K562 (cell line): ENCODE measurements at regions not wholly inside any gene's neighbourhood (a gene's known extent, or its start where the extent isn't known, plus 50 kb on each side); places are given as distances from the start of the nearest gene placed in this dataset.
A peak's percentile ranks its signal among the peaks of the same experiment; 100 is the strongest.

Experiments used
- ATAC-seq: fragments of 200-7000 bp; cut with Tn5 transposase; 3 replicates; pipeline ENCODE4 v1.9.1; 2020; ENCODE audit warnings: moderate library complexity
- BruUV-seq: library from RNA; stranded (reverse); fragments of 400-500 nt; replicated peaks from 2 replicates; lab custom pipeline; 2021; lab: Mats Ljungman, UMichigan
- CTCF ChIA-PET: fragments of 300-600 bp; formaldehyde crosslinking; extraction: SDS; loops from one replicate; lab custom pipeline; 2021; ENCODE audit warnings: low intra/inter-chr PET ratio; lab: Yijun Ruan, JAX
- POLR2A ChIA-PET: fragments of 300-600, 350-650 bp; sonication (Branson Sonifier 250); formaldehyde crosslinking; extraction: SDS; loops from one replicate; lab custom pipeline; 2021; ENCODE audit warnings: antibody characterized with exemption, inconsistent platforms; lab: Yijun Ruan, JAX
- DNase-seq, 4 experiments: peaks; one replicate each; pipeline versions ENCODE4 v3.0.0 to v3.0.0-alpha.2; 2011 to 2018; ENCODE audit warnings: low spot score in 3 of 4, mixed read lengths in 3 of 4; ENCODE audit errors: extremely low read depth in 1 of 4
- FAIRE-seq: peaks from 2 replicates; lab custom pipeline; 2011; peaks lifted over from hg19 to GRCh38; lab: Jason Lieb, UNC
- H2AFZ ChIP-seq: 2 replicates; pipeline ENCODE4 v1.6.0; 2011; ENCODE audit warnings: low read depth, low read length, control low read depth, inconsistent platforms
- H3K27ac ChIP-seq: fragments of 200-600 bp; 3 replicates; pipeline ENCODE4 v1.8.0; 2011; ENCODE audit warnings: low read depth, mild to moderate bottlenecking, control low read depth, inconsistent platforms, low read length, moderate library complexity, mixed read lengths; ENCODE audit errors: extremely low read depth
- H3K27me3 ChIP-seq, 2 experiments: fragments of 300-600 bp in 1 of 2; 2 replicates in 1 of 2; 3 replicates in 1 of 2; pipeline versions ENCODE4 v1.6.0 to v1.8.0; 2011; ENCODE audit warnings: inconsistent platforms in 2 of 2, low read length in 2 of 2, mild to moderate bottlenecking in 1 of 2, mixed read lengths in 1 of 2, moderate library complexity in 1 of 2; ENCODE audit not compliant: control insufficient read depth in 2 of 2, insufficient read depth in 2 of 2
- H3K36me3 ChIP-seq: fragments of 300-600 bp; 3 replicates; pipeline ENCODE4 v1.8.0; 2011; ENCODE audit warnings: mild to moderate bottlenecking, low read length, inconsistent platforms; ENCODE audit not compliant: control insufficient read depth, insufficient read depth
- H3K4me1 ChIP-seq, 2 experiments: fragments of 200-600 bp in 1 of 2; replicated peaks in 1 of 2; 2 replicates in 1 of 2; 3 replicates in 1 of 2; pipeline versions ENCODE4 v1.5.1 to v1.8.0; 2011; ENCODE audit warnings: inconsistent platforms in 2 of 2, low read length in 2 of 2, mild to moderate bottlenecking in 1 of 2, mixed read lengths in 1 of 2, moderate library complexity in 1 of 2; ENCODE audit not compliant: control insufficient read depth in 2 of 2, insufficient read depth in 2 of 2
- H3K4me2 ChIP-seq: 2 replicates; pipeline ENCODE4 v1.6.1; 2011; ENCODE audit warnings: low read length, control low read depth, inconsistent platforms, mixed read lengths; ENCODE audit not compliant: insufficient read depth
- H3K4me3 ChIP-seq: fragments of 200-600 bp; sonication (generic), shearing (Covaris generic); 2 replicates; pipeline ENCODE4 v1.5.1; 2016; ENCODE audit warnings: control low read depth, inconsistent platforms
- H3K79me2 ChIP-seq: fragments of 200-600 bp; 3 replicates; pipeline ENCODE4 v1.8.0; 2011; ENCODE audit warnings: low read length, inconsistent platforms; ENCODE audit not compliant: control insufficient read depth, insufficient read depth
- H3K9ac ChIP-seq, 2 experiments: 2 replicates each; pipeline versions ENCODE4 v1.6.0 to v1.6.1; 2011; ENCODE audit warnings: low read depth in 2 of 2, low read length in 2 of 2, control low read depth in 1 of 2, inconsistent platforms in 1 of 2, mild to moderate bottlenecking in 1 of 2, mixed read lengths in 1 of 2; ENCODE audit not compliant: insufficient read depth in 1 of 2
- H3K9me1 ChIP-seq: one replicate; pipeline ENCODE4 v1.6.0; 2011; ENCODE audit warnings: inconsistent platforms, mild to moderate bottlenecking, low read length, moderate library complexity; ENCODE audit not compliant: control insufficient read depth, insufficient read depth
- H3K9me3 ChIP-seq: replicated peaks from 2 replicates; pipeline ENCODE4 v1.5.1; 2011; ENCODE audit warnings: low read depth, low read length, inconsistent platforms; ENCODE audit not compliant: control insufficient read depth, insufficient read depth
- H4K20me1 ChIP-seq: replicated peaks from 2 replicates; pipeline ENCODE4 v1.6.1; 2011; ENCODE audit warnings: low read length, inconsistent platforms, mixed read lengths; ENCODE audit not compliant: control insufficient read depth, insufficient read depth
- NCOA6 ChIP-seq: fragments of 450-650 bp; IDR thresholded peaks from 2 replicates; pipeline ENCODE4 v1.6.1; 2017; ENCODE audit warnings: mild to moderate bottlenecking
- SMARCB1 ChIP-seq: IDR thresholded peaks from 2 replicates; pipeline ENCODE4 v1.6.1; 2011; ENCODE audit warnings: improper control_type of control experiment, low read depth; ENCODE audit not compliant: insufficient read length
- ZEB2 ChIP-seq: fragments of 450-650 bp; IDR thresholded peaks from 2 replicates; pipeline ENCODE4 v1.6.1; 2016
- WGBS: fragments of 100-300 bp; shearing (Covaris generic); methylation state at CpG from one replicate; pipeline ENCODE4 v1.1.6; 2016; ENCODE audit warnings: low coverage, mixed read lengths; ENCODE audit not compliant: insufficient coverage; ENCODE audit errors: missing lambda C conversion rate; 5-methylcytosine and 5-hydroxymethylcytosine counted together
- in situ Hi-C: fragments of 300-500 bp; cut with MboI; formaldehyde crosslinking; loops from 4 replicates; pipeline ENCODE4 v1.15.0; 2018; ENCODE audit warnings: inconsistent platforms, mixed read lengths
- intact Hi-C: fragments of 100-400 bp; cut with micrococcal nuclease; formaldehyde crosslinking; loops from 2 replicates; pipeline ENCODE4 v1.14.2; 2022
- TF ChIP-seq, protein P1 (sequence below), 2 experiments: fragments of 450-650 bp; conservative IDR thresholded peaks; 2 replicates each; pipeline ENCODE4 v1.6.1; 2017; ENCODE audit warnings: mild to moderate bottlenecking in 2 of 2, moderate library complexity in 2 of 2
- TF ChIP-seq, protein P2 (sequence below), 2 experiments: fragments of 450-650 bp in 1 of 2; sonication (generic) in 1 of 2; formaldehyde crosslinking in 1 of 2; IDR thresholded peaks; 2 replicates each; pipeline versions ENCODE4 v1.7.1 to v1.9.0; 2016 to 2022; ENCODE audit warnings: inconsistent platforms in 1 of 2, mild to moderate bottlenecking in 1 of 2, missing genetic modification reagents in 1 of 2

DNA sequence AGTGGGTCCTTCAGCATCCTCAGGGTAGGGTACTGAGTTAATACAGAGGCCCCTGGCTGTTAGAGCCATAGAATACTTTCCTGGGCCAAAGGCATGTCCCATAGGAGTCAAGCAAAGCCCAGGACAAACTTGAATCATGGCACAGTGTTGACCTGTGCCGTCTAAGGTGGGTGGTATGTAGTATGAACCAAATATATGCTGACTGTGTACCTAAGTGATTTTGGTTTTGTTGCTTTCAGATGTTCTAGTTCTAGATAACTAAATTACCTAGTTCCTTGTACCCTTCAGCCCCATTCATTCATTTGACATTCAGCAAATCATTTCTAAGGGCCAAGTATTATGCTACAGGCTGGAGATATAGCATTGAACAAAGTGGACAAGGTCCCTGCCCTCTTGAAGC, 61.3 kb upstream of the GPRC5B start:
- Histone ChIP-seq H3K9me1 (no peaks in the 10 kb centered on the region), H3K4me1 (no peaks in the 10 kb centered on the region), H3K4me3 (no peak overlapping the region), H3K9me3 (no peaks in the 10 kb centered on the region), H2AFZ (no peak overlapping the region), H3K4me2 (no peak overlapping the region), H3K79me2 (no peaks in the 10 kb centered on the region), H3K27ac (no peak overlapping the region), H3K9ac (no peak overlapping the region), H4K20me1 (no peaks in the 10 kb centered on the region; the same call in 1 of the 2 replicates), H3K36me3 (no peaks in the 10 kb centered on the region), H3K27me3 (no peaks in the 10 kb centered on the region)
- TF ChIP-seq, protein P1, sequence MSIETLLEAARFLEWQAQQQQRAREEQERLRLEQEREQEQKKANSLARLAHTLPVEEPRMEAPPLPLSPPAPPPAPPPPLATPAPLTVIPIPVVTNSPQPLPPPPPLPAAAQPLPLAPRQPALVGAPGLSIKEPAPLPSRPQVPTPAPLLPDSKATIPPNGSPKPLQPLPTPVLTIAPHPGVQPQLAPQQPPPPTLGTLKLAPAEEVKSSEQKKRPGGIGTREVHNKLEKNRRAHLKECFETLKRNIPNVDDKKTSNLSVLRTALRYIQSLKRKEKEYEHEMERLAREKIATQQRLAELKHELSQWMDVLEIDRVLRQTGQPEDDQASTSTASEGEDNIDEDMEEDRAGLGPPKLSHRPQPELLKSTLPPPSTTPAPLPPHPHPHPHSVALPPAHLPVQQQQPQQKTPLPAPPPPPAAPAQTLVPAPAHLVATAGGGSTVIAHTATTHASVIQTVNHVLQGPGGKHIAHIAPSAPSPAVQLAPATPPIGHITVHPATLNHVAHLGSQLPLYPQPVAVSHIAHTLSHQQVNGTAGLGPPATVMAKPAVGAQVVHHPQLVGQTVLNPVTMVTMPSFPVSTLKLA (conservative IDR thresholded peaks at IDR 0.05) = no peak
- no peak for TF ChIP-seq NCOA6
- no TSS peak for BruUV-seq
- intact Hi-C loops (no loop called here), in situ Hi-C loops (no loop called here)
- WGBS = 0% methylated on average over 1 of the region's 1 CpG
- ChIA-PET CTCF (no interaction called here), POLR2A (no interaction called here)
- FAIRE-seq (no peak), DNase-seq (no peak), ATAC-seq (no peak)

DNA sequence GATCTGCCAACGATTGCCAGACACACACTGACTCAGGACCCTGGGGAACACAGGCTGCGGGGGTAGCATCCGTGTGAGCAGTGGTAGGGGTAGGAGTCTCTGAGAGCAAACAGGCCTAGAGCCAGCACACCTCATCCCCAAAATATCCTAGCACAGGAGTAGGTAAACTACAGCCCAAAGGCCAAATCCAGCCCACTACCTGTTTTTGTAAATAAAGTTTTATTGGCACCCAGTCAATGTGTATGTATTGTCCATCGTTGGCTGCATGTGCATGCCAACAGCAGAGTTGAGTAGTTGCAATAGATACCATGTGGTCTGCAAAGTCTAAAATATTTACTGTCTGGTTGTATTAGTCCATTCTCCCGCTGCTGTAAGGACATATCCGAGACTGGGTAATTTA, 55.5 kb upstream of the GPRC5B start:
- CTCF ChIA-PET = no interaction called here
- DNase-seq = no peak

More for the DNA sequence above, 55.5 kb upstream of the GPRC5B start:
- FAIRE-seq (no peak), ATAC-seq (no peak)
- Histone ChIP-seq H3K9me1 (no peaks in the 10 kb centered on the region), H2AFZ (no peak overlapping the region), H3K9me3 (no peaks in the 10 kb centered on the region), H3K27me3 (no peaks in the 10 kb centered on the region), H3K27ac (no peak overlapping the region), H3K36me3 (no peaks in the 10 kb centered on the region), H3K9ac (no peak overlapping the region), H3K4me3 (no peak overlapping the region), H3K79me2 (no peaks in the 10 kb centered on the region), H4K20me1 (no peaks in the 10 kb centered on the region; the same call in 1 of the 2 replicates), H3K4me1 (no peaks in the 10 kb centered on the region), H3K4me2 (no peak overlapping the region)
- in situ Hi-C loops = no loop called here
- intact Hi-C loops = no loop called here
- POLR2A ChIA-PET = no interaction called here
- no TSS peak for BruUV-seq
- TF ChIP-seq SMARCB1 = no peak
- TF ChIP-seq, protein P2, sequence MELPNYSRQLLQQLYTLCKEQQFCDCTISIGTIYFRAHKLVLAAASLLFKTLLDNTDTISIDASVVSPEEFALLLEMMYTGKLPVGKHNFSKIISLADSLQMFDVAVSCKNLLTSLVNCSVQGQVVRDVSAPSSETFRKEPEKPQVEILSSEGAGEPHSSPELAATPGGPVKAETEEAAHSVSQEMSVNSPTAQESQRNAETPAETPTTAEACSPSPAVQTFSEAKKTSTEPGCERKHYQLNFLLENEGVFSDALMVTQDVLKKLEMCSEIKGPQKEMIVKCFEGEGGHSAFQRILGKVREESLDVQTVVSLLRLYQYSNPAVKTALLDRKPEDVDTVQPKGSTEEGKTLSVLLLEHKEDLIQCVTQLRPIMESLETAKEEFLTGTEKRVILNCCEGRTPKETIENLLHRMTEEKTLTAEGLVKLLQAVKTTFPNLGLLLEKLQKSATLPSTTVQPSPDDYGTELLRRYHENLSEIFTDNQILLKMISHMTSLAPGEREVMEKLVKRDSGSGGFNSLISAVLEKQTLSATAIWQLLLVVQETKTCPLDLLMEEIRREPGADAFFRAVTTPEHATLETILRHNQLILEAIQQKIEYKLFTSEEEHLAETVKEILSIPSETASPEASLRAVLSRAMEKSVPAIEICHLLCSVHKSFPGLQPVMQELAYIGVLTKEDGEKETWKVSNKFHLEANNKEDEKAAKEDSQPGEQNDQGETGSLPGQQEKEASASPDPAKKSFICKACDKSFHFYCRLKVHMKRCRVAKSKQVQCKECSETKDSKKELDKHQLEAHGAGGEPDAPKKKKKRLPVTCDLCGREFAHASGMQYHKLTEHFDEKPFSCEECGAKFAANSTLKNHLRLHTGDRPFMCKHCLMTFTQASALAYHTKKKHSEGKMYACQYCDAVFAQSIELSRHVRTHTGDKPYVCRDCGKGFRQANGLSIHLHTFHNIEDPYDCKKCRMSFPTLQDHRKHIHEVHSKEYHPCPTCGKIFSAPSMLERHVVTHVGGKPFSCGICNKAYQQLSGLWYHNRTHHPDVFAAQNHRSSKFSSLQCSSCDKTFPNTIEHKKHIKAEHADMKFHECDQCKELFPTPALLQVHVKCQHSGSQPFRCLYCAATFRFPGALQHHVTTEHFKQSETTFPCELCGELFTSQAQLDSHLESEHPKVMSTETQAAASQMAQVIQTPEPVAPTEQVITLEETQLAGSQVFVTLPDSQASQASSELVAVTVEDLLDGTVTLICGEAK (IDR thresholded peaks at IDR 0.05) = peak; percentile 85
- TF ChIP-seq, protein P2 (CRISPR knock-in tag; IDR thresholded peaks at IDR 0.05) = 0 out of 2 replicates have a peak, but pooled peaks have one; percentile 25
- TF ChIP-seq ZEB2 = no peak
- WGBS = 0% methylated on average over 4 of the region's 6 CpGs
